Central memory CD8-positive, alpha-beta T cell (primary cell): ENCODE measurements at regions not wholly inside any gene's neighbourhood (a gene's known extent, or its start where the extent isn't known, plus 50 kb on each side); places are given as distances from the start of the nearest gene placed in this dataset.
"Not testable (repeated sequence)": the region's sequence is repeated elsewhere in the genome, so short reads cannot be mapped to it uniquely, and the experiment has no call there.

Source experiments
- ATAC-seq: fragments of 150-1000 bp; cut with Tn5 transposase; replicated peaks from 2 replicates; pipeline ENCODE4 v1.10.0; 2022; ENCODE audit warnings: mild to moderate bottlenecking, moderate FRiP score, moderate number of reproducible peaks; ENCODE audit not compliant: poor library complexity, severe bottlenecking; ENCODE audit errors: extremely low read depth
- DNase-seq, 2 donors: peaks; one replicate each; pipeline ENCODE4 v3.0.0; 2021; ENCODE audit warnings: low spot score in 2 of 2
- H3K27ac Mint-ChIP-seq: one replicate; pipeline ENCODE4 v1.8.0; 2022; ENCODE audit warnings: low read depth, mild to moderate bottlenecking, moderate library complexity, mixed read lengths
- H3K27me3 Mint-ChIP-seq: one replicate; pipeline ENCODE4 v1.8.0; 2022; ENCODE audit warnings: mixed read lengths
- H3K36me3 Mint-ChIP-seq: one replicate; pipeline ENCODE4 v1.8.0; 2022; ENCODE audit warnings: mild to moderate bottlenecking, moderate library complexity, mixed read lengths; ENCODE audit not compliant: insufficient read depth
- H3K4me1 Mint-ChIP-seq: one replicate; pipeline ENCODE4 v1.8.0; 2022; ENCODE audit warnings: mixed read lengths
- H3K4me3 Mint-ChIP-seq: one replicate; pipeline ENCODE4 v1.8.0; 2022; ENCODE audit warnings: mild to moderate bottlenecking, moderate library complexity, mixed read lengths
- H3K9me3 Mint-ChIP-seq: one replicate; pipeline ENCODE4 v1.8.0; 2022; ENCODE audit warnings: mixed read lengths

GRCh38 chr9:135375001-135375400 is 104.6 kb upstream of the PPP1R26 start:
- H3K27ac Mint-ChIP-seq, result no peak overlapping the region
- H3K9me3 Mint-ChIP-seq, result no peaks in the 10 kb centered on the region
- H3K27me3 Mint-ChIP-seq, result peaks cover 30% of the 10 kb centered on the region
- ATAC-seq, result no peak
- no peaks in the 10 kb centered on the region for H3K4me1 Mint-ChIP-seq
- H3K36me3 Mint-ChIP-seq, result no peaks in the 10 kb centered on the region
- no peak for DNase-seq
- H3K4me3 Mint-ChIP-seq, result no peak overlapping the region

GRCh38 chr9:135376511-135377265 is 102.9 kb upstream of the PPP1R26 start:
- no peak for DNase-seq
- Mint-ChIP-seq H3K36me3 (no peaks in the 10 kb centered on the region), H3K4me1 (no peaks in the 10 kb centered on the region), H3K4me3 (no peak overlapping the region), H3K27ac (no peak overlapping the region), H3K27me3 (peaks cover 30% of the 10 kb centered on the region), H3K9me3 (no peaks in the 10 kb centered on the region)
- ATAC-seq, result no peak

- ATAC-seq, result no peak
These were observed 102.2 kb upstream of the PPP1R26 start for GRCh38 chr9:135377431-135377830.

GRCh38 chr9:135378751-135379150 is 100.8 kb upstream of the PPP1R26 start:
- Mint-ChIP-seq H3K4me1 (no peaks in the 10 kb centered on the region), H3K27me3 (peaks cover 33% of the 10 kb centered on the region)
- DNase-seq, result no peak

More at GRCh38 chr9:135377431-135377830, 102.2 kb upstream of the PPP1R26 start:
- H3K27ac Mint-ChIP-seq, result no peak overlapping the region
- DNase-seq, result no peak
- no peaks in the 10 kb centered on the region for H3K4me1 Mint-ChIP-seq
- H3K27me3 Mint-ChIP-seq, result peaks cover 37% of the 10 kb centered on the region
- H3K36me3 Mint-ChIP-seq, result no peaks in the 10 kb centered on the region
- H3K4me3 Mint-ChIP-seq, result no peak overlapping the region
- no peaks in the 10 kb centered on the region for H3K9me3 Mint-ChIP-seq

GRCh38 chr9:135379540-135380267 is 99.9 kb upstream of the PPP1R26 start:
- no peaks in the 10 kb centered on the region for H3K36me3 Mint-ChIP-seq
- no peaks in the 10 kb centered on the region for H3K4me1 Mint-ChIP-seq
- peaks cover 24% of the 10 kb centered on the region for H3K27me3 Mint-ChIP-seq
- ATAC-seq (no peak), DNase-seq (no peak)
- H3K4me3 Mint-ChIP-seq, result no peak overlapping the region
- no peak overlapping the region for H3K27ac Mint-ChIP-seq
- H3K9me3 Mint-ChIP-seq, result no peaks in the 10 kb centered on the region

More at GRCh38 chr9:135378751-135379150, 100.8 kb upstream of the PPP1R26 start:
- H3K4me3 Mint-ChIP-seq, result no peak overlapping the region
- no peak overlapping the region for H3K27ac Mint-ChIP-seq
- no peak for ATAC-seq
- H3K9me3 Mint-ChIP-seq, result no peaks in the 10 kb centered on the region
- H3K36me3 Mint-ChIP-seq, result no peaks in the 10 kb centered on the region

GRCh38 chr9:135380311-135380960 is 99.1 kb upstream of the PPP1R26 start:
- no peaks in the 10 kb centered on the region for H3K9me3 Mint-ChIP-seq
- H3K27ac Mint-ChIP-seq, result no peak overlapping the region
- peaks cover 17% of the 10 kb centered on the region for H3K27me3 Mint-ChIP-seq
- H3K4me3 Mint-ChIP-seq, result no peak overlapping the region
- DNase-seq, result no peak
- H3K36me3 Mint-ChIP-seq, result peaks cover 3% of the 10 kb centered on the region
- no peaks in the 10 kb centered on the region for H3K4me1 Mint-ChIP-seq
- no peak for ATAC-seq

- Mint-ChIP-seq H3K4me3 (no peak overlapping the region), H3K4me1 (no peaks in the 10 kb centered on the region), H3K9me3 (no peaks in the 10 kb centered on the region), H3K36me3 (peaks cover 3% of the 10 kb centered on the region), H3K27me3 (peaks cover 9% of the 10 kb centered on the region), H3K27ac (no peak overlapping the region)
- no peak for DNase-seq
- no peak for ATAC-seq
These were observed 97.7 kb upstream of the PPP1R26 start for GRCh38 chr9:135381762-135382310.

GRCh38 chr9:135384226-135384625 is 95.4 kb upstream of the PPP1R26 start:
- H3K36me3 Mint-ChIP-seq, result peaks cover 3% of the 10 kb centered on the region
- H3K27me3 Mint-ChIP-seq, result peaks cover 11% of the 10 kb centered on the region
- no peaks in the 10 kb centered on the region for H3K9me3 Mint-ChIP-seq
- H3K4me1 Mint-ChIP-seq, result no peaks in the 10 kb centered on the region
- H3K27ac Mint-ChIP-seq, result no peak overlapping the region
- ATAC-seq, result no peak
- no peak overlapping the region for H3K4me3 Mint-ChIP-seq
- DNase-seq, result no peak

- not testable (repeated sequence) for ATAC-seq, DNase-seq, H3K27ac Mint-ChIP-seq, H3K4me3 Mint-ChIP-seq, H3K36me3 Mint-ChIP-seq, H3K9me3 Mint-ChIP-seq, H3K4me1 Mint-ChIP-seq
- peaks cover 18% of the 10 kb centered on the region for H3K27me3 Mint-ChIP-seq
These were observed 94.7 kb upstream of the PPP1R26 start for GRCh38 chr9:135384815-135385405.

GRCh38 chr9:135385793-135386192 is 93.8 kb upstream of the PPP1R26 start:
- no peak overlapping the region for H3K4me3 Mint-ChIP-seq
- H3K27me3 Mint-ChIP-seq, result peaks cover 27% of the 10 kb centered on the region
- no peaks in the 10 kb centered on the region for H3K4me1 Mint-ChIP-seq
- no peak overlapping the region for H3K27ac Mint-ChIP-seq
- peaks cover 3% of the 10 kb centered on the region for H3K36me3 Mint-ChIP-seq
- DNase-seq (no peak), ATAC-seq (no peak)
- no peaks in the 10 kb centered on the region for H3K9me3 Mint-ChIP-seq

- peaks cover 3% of the 10 kb centered on the region for H3K36me3 Mint-ChIP-seq
- H3K4me3 Mint-ChIP-seq, result no peak overlapping the region
- no peak overlapping the region for H3K27ac Mint-ChIP-seq
- no peaks in the 10 kb centered on the region for H3K4me1 Mint-ChIP-seq
- H3K9me3 Mint-ChIP-seq, result no peaks in the 10 kb centered on the region
- H3K27me3 Mint-ChIP-seq, result peaks cover 28% of the 10 kb centered on the region
- ATAC-seq (no peak), DNase-seq (no peak)
These were observed 91.6 kb upstream of the PPP1R26 start for GRCh38 chr9:135387976-135388375.

- no peaks in the 10 kb centered on the region for H3K4me1 Mint-ChIP-seq
- no peaks in the 10 kb centered on the region for H3K9me3 Mint-ChIP-seq
- ATAC-seq (no peak), DNase-seq (no peak)
- H3K27me3 Mint-ChIP-seq, result peaks cover 28% of the 10 kb centered on the region
- H3K36me3 Mint-ChIP-seq, result peaks cover 3% of the 10 kb centered on the region
- H3K27ac Mint-ChIP-seq, result no peak overlapping the region
- H3K4me3 Mint-ChIP-seq, result no peak overlapping the region
These were observed 91.1 kb upstream of the PPP1R26 start for GRCh38 chr9:135388530-135388929.
